Mesenchymal stem cell (in vitro differentiated cells and primary cell): ENCODE measurements at regions not wholly inside any gene's neighbourhood (a gene's known extent, or its start where the extent isn't known, plus 50 kb on each side); places are given as distances from the start of the nearest gene placed in this dataset.

Experiments
- DNase-seq: peaks from one replicate; pipeline ENCODE4 v3.0.0-alpha.2; 2013
- H2AFZ ChIP-seq: one replicate; pipeline ENCODE4 v1.6.1; 2013; ENCODE audit warnings: low read depth, mild to moderate bottlenecking, control low read depth, inconsistent platforms, low read length, moderate library complexity
- H2AK5ac ChIP-seq: 2 replicates; pipeline ENCODE4 v1.6.1; 2013; ENCODE audit warnings: low read length, moderate library complexity, mild to moderate bottlenecking, inconsistent platforms; ENCODE audit not compliant: severe bottlenecking
- H2BK120ac ChIP-seq: one replicate; pipeline ENCODE4 v1.6.1; 2013; ENCODE audit warnings: low read depth, mild to moderate bottlenecking, inconsistent platforms, low read length, moderate library complexity
- H2BK12ac ChIP-seq, 2 experiments: one replicate each; pipeline ENCODE4 v1.6.1; 2013; ENCODE audit warnings: inconsistent platforms in 2 of 2, low read length in 2 of 2, mild to moderate bottlenecking in 2 of 2, moderate library complexity in 2 of 2, control low read depth in 1 of 2
- H2BK15ac ChIP-seq: one replicate; pipeline ENCODE4 v1.6.1; 2013; ENCODE audit warnings: mild to moderate bottlenecking, low read depth, inconsistent platforms; ENCODE audit not compliant: poor library complexity, severe bottlenecking
- H2BK5ac ChIP-seq: 2 replicates; pipeline ENCODE4 v1.6.1; 2013; ENCODE audit warnings: low read depth, mild to moderate bottlenecking, low read length, control low read depth, inconsistent platforms; ENCODE audit not compliant: poor library complexity, severe bottlenecking
- H3K14ac ChIP-seq, 2 experiments: one replicate each; pipeline ENCODE4 v1.6.1; 2013; ENCODE audit warnings: inconsistent platforms in 2 of 2, low read length in 2 of 2, control low read depth in 1 of 2, mild to moderate bottlenecking in 1 of 2, moderate library complexity in 1 of 2
- H3K18ac ChIP-seq, 2 experiments: one replicate each; pipeline ENCODE4 v1.6.1; 2013; ENCODE audit warnings: inconsistent platforms in 2 of 2, low read length in 2 of 2, control low read depth in 1 of 2, low read depth in 1 of 2, mild to moderate bottlenecking in 1 of 2
- H3K23ac ChIP-seq, 2 experiments: one replicate each; pipeline ENCODE4 v1.6.1; 2013; ENCODE audit warnings: inconsistent platforms in 2 of 2, low read length in 2 of 2, mild to moderate bottlenecking in 2 of 2, moderate library complexity in 2 of 2, control low read depth in 1 of 2
- H3K27ac ChIP-seq: 2 replicates; pipeline ENCODE4 v1.5.1; 2013; ENCODE audit warnings: mild to moderate bottlenecking, moderate library complexity, low read length, control low read depth, inconsistent platforms; ENCODE audit not compliant: poor library complexity, severe bottlenecking
- H3K27me3 ChIP-seq, 2 experiments: 2 replicates each; pipeline versions ENCODE4 v1.6.1 to v1.7.0; 2013; ENCODE audit warnings: low read length in 2 of 2, mild to moderate bottlenecking in 2 of 2, moderate library complexity in 2 of 2, control low read depth in 1 of 2, inconsistent platforms in 1 of 2; ENCODE audit not compliant: control insufficient read depth in 1 of 2, insufficient read depth in 1 of 2
- H3K36me3 ChIP-seq, 2 experiments: 2 replicates each; pipeline versions ENCODE4 v1.6.1 to v1.7.0; 2013; ENCODE audit warnings: low read length in 2 of 2, control low read depth in 1 of 2, inconsistent platforms in 1 of 2, low read depth in 1 of 2, mild to moderate bottlenecking in 1 of 2; ENCODE audit not compliant: insufficient read depth in 2 of 2, control insufficient read depth in 1 of 2
- H3K4ac ChIP-seq, 2 experiments: one replicate each; pipeline ENCODE4 v1.6.1; 2013; ENCODE audit warnings: inconsistent platforms in 2 of 2, low read length in 2 of 2, mild to moderate bottlenecking in 2 of 2, moderate library complexity in 2 of 2, control low read depth in 1 of 2, low read depth in 1 of 2
- H3K4me1 ChIP-seq: 2 replicates; pipeline ENCODE4 v1.6.1; 2013; ENCODE audit warnings: low read depth, low read length, control low read depth; ENCODE audit not compliant: control insufficient read depth, insufficient read depth
- H3K4me2 ChIP-seq: 2 replicates; pipeline ENCODE4 v1.6.1; 2013; ENCODE audit warnings: low read length, mild to moderate bottlenecking, inconsistent platforms; ENCODE audit not compliant: poor library complexity, severe bottlenecking
- H3K4me3 ChIP-seq, 2 experiments: 2 replicates each; pipeline versions ENCODE4 v1.5.1 to v1.7.0; 2013; ENCODE audit warnings: low read length in 2 of 2, mild to moderate bottlenecking in 2 of 2, control low read depth in 1 of 2, low read depth in 1 of 2; ENCODE audit not compliant: insufficient read depth in 1 of 2
- H3K79me1 ChIP-seq: replicated peaks from 2 replicates; pipeline ENCODE4 v1.6.1; 2013; ENCODE audit warnings: mild to moderate bottlenecking, control low read depth, low read length, inconsistent platforms; ENCODE audit not compliant: poor library complexity, severe bottlenecking
- H3K9ac ChIP-seq: 2 replicates; pipeline ENCODE4 v1.7.0; 2013; ENCODE audit warnings: mild to moderate bottlenecking, low read length, moderate library complexity
- H3K9me3 ChIP-seq: 2 replicates; pipeline ENCODE4 v1.7.0; 2013; ENCODE audit warnings: mild to moderate bottlenecking, low read length; ENCODE audit not compliant: control insufficient read depth
- H4K8ac ChIP-seq: one replicate; pipeline ENCODE4 v1.6.1; 2013; ENCODE audit warnings: inconsistent platforms, mild to moderate bottlenecking, low read length, moderate library complexity
- H4K91ac ChIP-seq: one replicate; pipeline ENCODE4 v1.6.1; 2013; ENCODE audit warnings: mild to moderate bottlenecking, low read length, inconsistent platforms
- WGBS: methylation state at CpG from one replicate; pipeline ENCODE4 v1.1.7; 2013; ENCODE audit warnings: mixed read lengths; 5-methylcytosine and 5-hydroxymethylcytosine counted together

GRCh38 chr7:356087-356486, 66.1 kb downstream of the FOXL3 start:
- H3K4me2 ChIP-seq, result no peak overlapping the region
- H2BK120ac ChIP-seq, result no peak overlapping the region
- H3K9me3 ChIP-seq, result peaks cover 9% of the 10 kb centered on the region
- H2BK15ac ChIP-seq, result no peak overlapping the region
- H2AFZ ChIP-seq, result no peak overlapping the region
- no peak overlapping the region for H2BK12ac ChIP-seq
- no peak for DNase-seq
- peaks cover 22 to 28% of the 10 kb centered on the region in 2 experiments for H3K27me3 ChIP-seq
- H3K9ac ChIP-seq, result no peak overlapping the region
- H3K27ac ChIP-seq, result no peak overlapping the region
- H4K91ac ChIP-seq, result no peak overlapping the region
- no peak overlapping the region for H4K8ac ChIP-seq
- no peak overlapping the region for H2AK5ac ChIP-seq
- no peaks in the 10 kb centered on the region for H3K79me1 ChIP-seq
- H3K36me3 ChIP-seq, result no peaks in the 10 kb centered on the region
- 87% methylated on average over 5 of the region's 5 CpGs for WGBS
- no peak overlapping the region for H2BK5ac ChIP-seq
- H3K4me1 ChIP-seq, result no peaks in the 10 kb centered on the region
- no peak overlapping the region for H3K18ac ChIP-seq
- H3K23ac ChIP-seq, result no peak overlapping the region
- H3K4me3 ChIP-seq, result no peak overlapping the region
- H3K4ac ChIP-seq, result no peak overlapping the region
- H3K14ac ChIP-seq, result no peak overlapping the region

- no peaks in the 10 kb centered on the region for H3K4me1 ChIP-seq
- no peak overlapping the region for H3K27ac ChIP-seq
- WGBS, result 81% methylated on average over 24 of the region's 24 CpGs
- no peak overlapping the region for H3K9ac ChIP-seq
- H2BK120ac ChIP-seq, result no peak overlapping the region
- H3K23ac ChIP-seq, result no peak overlapping the region
- peaks cover 9% of the 10 kb centered on the region for H3K9me3 ChIP-seq
- H3K4ac ChIP-seq, result no peak overlapping the region
- no peak overlapping the region for H3K4me3 ChIP-seq
- H2AFZ ChIP-seq, result no peak overlapping the region
- no peak overlapping the region for H3K14ac ChIP-seq
- H3K79me1 ChIP-seq, result no peaks in the 10 kb centered on the region
- no peak overlapping the region for H4K8ac ChIP-seq
- no peak overlapping the region for H2BK15ac ChIP-seq
- no peak overlapping the region for H2AK5ac ChIP-seq
- no peak overlapping the region for H2BK5ac ChIP-seq
- H3K36me3 ChIP-seq, result no peaks in the 10 kb centered on the region
- DNase-seq, result no peak
- H3K4me2 ChIP-seq, result no peak overlapping the region
- no peak overlapping the region for H3K18ac ChIP-seq
- no peak overlapping the region for H2BK12ac ChIP-seq
- peaks cover 26 to 30% of the 10 kb centered on the region in 2 experiments for H3K27me3 ChIP-seq
- no peak overlapping the region for H4K91ac ChIP-seq
Observed at GRCh38 chr7:356691-357462, 66.9 kb downstream of the FOXL3 start.

- no peak overlapping the region for H2BK12ac ChIP-seq
- H3K27me3 ChIP-seq, result peaks cover 30 to 33% of the 10 kb centered on the region in 2 experiments
- no peak overlapping the region for H3K4me3 ChIP-seq
- peaks cover 9% of the 10 kb centered on the region for H3K9me3 ChIP-seq
- DNase-seq, result no peak
- H3K9ac ChIP-seq, result no peak overlapping the region
- no peak overlapping the region for H2AFZ ChIP-seq
- 64% methylated on average over 12 of the region's 12 CpGs for WGBS
- no peak overlapping the region for H4K8ac ChIP-seq
- no peak overlapping the region for H2AK5ac ChIP-seq
- no peak overlapping the region for H2BK5ac ChIP-seq
- H4K91ac ChIP-seq, result no peak overlapping the region
- H3K4ac ChIP-seq, result no peak overlapping the region
- no peak overlapping the region for H2BK120ac ChIP-seq
- no peaks in the 10 kb centered on the region for H3K36me3 ChIP-seq
- no peak overlapping the region for H2BK15ac ChIP-seq
- no peak overlapping the region for H3K14ac ChIP-seq
- no peak overlapping the region for H3K23ac ChIP-seq
- H3K4me2 ChIP-seq, result no peak overlapping the region
- no peak overlapping the region for H3K18ac ChIP-seq
- no peak overlapping the region for H3K27ac ChIP-seq
- H3K79me1 ChIP-seq, result no peaks in the 10 kb centered on the region
- H3K4me1 ChIP-seq, result no peaks in the 10 kb centered on the region
Observed at GRCh38 chr7:357531-358209, 67.7 kb downstream of the FOXL3 start.

DNA sequence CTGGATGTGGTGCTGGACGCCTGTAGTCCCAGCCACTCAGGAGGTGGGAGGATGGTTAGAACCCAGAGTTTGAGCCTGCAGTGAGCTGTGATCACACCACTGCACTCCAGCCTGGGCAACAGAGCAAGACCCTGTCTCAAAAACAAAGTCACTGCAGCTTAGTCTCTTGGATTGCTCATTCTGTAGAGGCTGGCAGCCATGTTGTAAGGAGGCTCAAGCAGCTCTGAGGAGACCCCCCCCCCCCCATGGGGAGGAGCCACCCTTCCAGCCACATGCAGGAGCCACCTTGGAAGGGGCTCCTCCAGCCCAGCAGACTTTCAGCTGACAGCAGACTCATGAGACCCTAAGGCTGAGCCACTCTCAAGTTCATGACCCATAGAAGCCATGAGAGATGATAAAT, 68.4 kb downstream of the FOXL3 start:
- Histone ChIP-seq H3K9me3 (peaks cover 9% of the 10 kb centered on the region), H3K79me1 (no peaks in the 10 kb centered on the region), H2AFZ (no peak overlapping the region), H2AK5ac (no peak overlapping the region), H3K18ac (no peak overlapping the region), H2BK5ac (no peak overlapping the region), H3K4ac (no peak overlapping the region), H3K27ac (no peak overlapping the region), H3K23ac (no peak overlapping the region), H3K4me3 (no peak overlapping the region), H3K27me3 (peaks cover 36 to 39% of the 10 kb centered on the region in 2 experiments), H2BK12ac (no peak overlapping the region), H3K36me3 (no peaks in the 10 kb centered on the region), H4K8ac (no peak overlapping the region), H2BK120ac (no peak overlapping the region), H2BK15ac (no peak overlapping the region), H3K14ac (no peak overlapping the region), H3K9ac (no peak overlapping the region), H3K4me2 (no peak overlapping the region), H3K4me1 (no peaks in the 10 kb centered on the region), H4K91ac (no peak overlapping the region)
- no peak for DNase-seq
- WGBS, result no CpG with 5 or more reads among the region's 1 CpG
